ENCODE measurements at regions not wholly inside any gene's neighbourhood (a gene's known extent, or its start where the extent isn't known, plus 50 kb on each side); places are given as distances from the start of the nearest gene placed in this dataset.

DNA sequence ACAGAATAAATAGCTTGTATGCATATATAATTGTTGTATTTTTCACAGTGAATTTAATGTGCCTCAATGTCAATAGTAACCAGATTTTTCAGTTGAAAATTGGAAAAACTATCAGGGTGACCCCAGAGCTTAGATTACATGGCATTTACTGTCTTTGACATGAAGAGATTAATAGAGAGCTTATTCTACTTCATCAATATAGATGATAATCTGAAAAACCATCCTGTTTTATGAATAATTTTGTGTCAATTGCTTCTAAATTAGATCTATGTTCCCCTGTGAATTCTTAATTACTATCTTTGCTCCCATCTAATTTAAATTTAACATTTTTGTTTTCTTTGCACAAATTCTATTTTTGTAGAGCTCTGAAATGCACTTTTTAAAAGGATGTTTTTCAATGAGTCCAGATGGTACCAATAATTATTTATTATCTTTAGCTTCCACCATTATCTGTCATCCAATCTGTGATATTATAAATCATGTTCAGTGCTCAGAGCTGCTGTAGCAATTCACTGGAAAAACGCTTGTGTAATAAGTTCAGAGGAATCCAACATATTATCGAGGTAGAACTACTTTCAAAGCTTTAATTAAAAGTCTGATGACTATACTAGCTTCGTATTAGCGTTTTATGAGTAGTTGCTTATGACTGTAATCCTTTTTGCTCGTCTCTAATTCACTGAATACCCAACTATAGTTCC lies 291.4 kb downstream of the JRKL start:
- TF ChIP-seq, protein P1, sequence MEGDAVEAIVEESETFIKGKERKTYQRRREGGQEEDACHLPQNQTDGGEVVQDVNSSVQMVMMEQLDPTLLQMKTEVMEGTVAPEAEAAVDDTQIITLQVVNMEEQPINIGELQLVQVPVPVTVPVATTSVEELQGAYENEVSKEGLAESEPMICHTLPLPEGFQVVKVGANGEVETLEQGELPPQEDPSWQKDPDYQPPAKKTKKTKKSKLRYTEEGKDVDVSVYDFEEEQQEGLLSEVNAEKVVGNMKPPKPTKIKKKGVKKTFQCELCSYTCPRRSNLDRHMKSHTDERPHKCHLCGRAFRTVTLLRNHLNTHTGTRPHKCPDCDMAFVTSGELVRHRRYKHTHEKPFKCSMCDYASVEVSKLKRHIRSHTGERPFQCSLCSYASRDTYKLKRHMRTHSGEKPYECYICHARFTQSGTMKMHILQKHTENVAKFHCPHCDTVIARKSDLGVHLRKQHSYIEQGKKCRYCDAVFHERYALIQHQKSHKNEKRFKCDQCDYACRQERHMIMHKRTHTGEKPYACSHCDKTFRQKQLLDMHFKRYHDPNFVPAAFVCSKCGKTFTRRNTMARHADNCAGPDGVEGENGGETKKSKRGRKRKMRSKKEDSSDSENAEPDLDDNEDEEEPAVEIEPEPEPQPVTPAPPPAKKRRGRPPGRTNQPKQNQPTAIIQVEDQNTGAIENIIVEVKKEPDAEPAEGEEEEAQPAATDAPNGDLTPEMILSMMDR (IDR thresholded peaks at IDR 0.05; ENCODE audit: control insufficient read depth, extremely low read depth, insufficient read depth): no peak
- H3K4me3 ChIP-seq (ENCODE audit: low read depth, low read length): no peak overlapping the region
- no peak for DNase-seq (ENCODE audit: low read depth)

DNA sequence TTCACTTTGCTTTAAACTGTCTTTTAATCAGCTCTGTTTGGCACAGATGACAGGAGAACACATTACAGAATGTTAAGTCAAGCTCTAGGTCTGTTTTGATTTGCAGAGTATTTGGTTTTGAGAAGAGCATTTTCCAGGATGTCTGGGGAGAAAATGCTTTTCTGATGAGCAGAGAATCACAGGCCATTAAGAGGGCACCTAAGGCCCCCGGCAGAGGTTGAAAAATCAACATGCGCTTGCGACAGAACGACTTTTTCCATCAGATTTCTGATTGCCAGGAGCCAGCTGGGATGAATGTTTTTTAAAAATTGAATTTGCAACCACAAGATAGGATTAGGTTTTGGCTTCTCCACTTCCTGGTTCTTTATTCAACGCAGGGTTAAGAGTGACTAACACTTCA lies 304.5 kb downstream of the JRKL start:
- H3K4me3 ChIP-seq (ENCODE audit: low read depth, low read length): no peak overlapping the region
- TF ChIP-seq, protein P1 (IDR thresholded peaks at IDR 0.05; ENCODE audit: control insufficient read depth, extremely low read depth, insufficient read depth): no peak
- DNase-seq (ENCODE audit: low read depth): no peak

DNA sequence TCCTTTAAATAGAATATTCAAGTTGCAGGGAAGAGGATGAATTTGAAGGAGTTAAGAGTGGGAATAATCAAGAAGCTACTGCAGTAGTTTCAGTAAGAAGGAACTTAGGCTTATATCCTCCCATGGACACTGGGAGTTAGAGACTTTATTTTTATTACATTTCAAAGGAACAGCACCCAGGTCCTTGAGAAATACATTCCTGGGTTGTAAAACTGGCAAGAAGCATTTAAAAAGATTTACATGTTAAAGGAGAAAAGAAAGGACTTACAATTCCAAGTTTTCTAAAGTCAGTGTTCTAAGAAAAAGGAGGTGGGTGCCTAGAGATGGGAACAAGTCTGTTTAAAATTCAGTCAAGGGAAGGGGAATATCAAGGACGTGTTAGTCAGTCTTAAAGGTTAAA lies 306.9 kb downstream of the JRKL start:
- TF ChIP-seq, protein P1 (IDR thresholded peaks at IDR 0.05; ENCODE audit: control insufficient read depth, extremely low read depth, insufficient read depth): no peak
- no peak for DNase-seq (ENCODE audit: low read depth)
- no peak overlapping the region for H3K4me3 ChIP-seq (ENCODE audit: low read depth, low read length)

DNA sequence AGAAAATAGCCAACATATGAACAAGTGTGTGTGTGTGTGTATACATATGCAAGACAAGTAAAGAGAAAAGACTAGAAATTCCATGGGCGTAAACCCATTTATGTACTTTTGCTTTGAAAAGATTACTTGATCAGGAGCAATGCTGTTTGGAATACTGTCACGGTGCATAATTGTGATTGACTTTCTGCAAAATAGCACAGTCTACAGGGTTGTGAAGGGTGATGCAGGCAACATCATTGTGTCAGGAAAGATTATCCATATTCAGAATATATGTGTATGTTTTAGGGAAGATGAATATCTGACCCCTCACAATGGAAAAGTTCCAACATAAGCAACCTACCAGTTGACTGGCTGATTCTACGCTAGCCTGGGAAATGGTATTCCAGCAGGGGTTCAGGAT lies 307.7 kb downstream of the JRKL start:
- H3K4me3 ChIP-seq (ENCODE audit: low read depth, low read length): no peak overlapping the region
- TF ChIP-seq, protein P1 (IDR thresholded peaks at IDR 0.05; ENCODE audit: control insufficient read depth, extremely low read depth, insufficient read depth): no peak
- DNase-seq (ENCODE audit: low read depth): no peak

DNA sequence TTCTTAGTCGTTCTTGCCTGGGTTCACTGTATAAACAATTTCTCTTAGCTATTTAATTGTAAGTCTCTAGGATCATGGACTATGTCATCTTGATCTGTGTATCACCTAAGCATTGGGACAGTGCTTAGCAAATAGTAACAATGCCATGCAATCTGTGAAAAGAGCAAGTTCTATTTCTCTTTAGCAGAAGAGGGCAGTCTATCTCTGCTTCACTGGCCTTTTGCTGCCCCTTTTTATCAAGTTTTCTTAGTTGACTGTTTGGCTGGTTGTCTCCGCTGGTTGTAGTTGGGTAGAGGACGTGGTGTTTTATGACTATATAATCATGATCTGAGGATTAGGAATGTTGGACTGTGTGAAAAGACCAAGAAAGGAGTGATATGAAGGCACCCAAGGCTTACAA lies 315.0 kb downstream of the JRKL start:
- TF ChIP-seq, protein P1 (IDR thresholded peaks at IDR 0.05; ENCODE audit: control insufficient read depth, extremely low read depth, insufficient read depth): no peak
- H3K4me3 ChIP-seq (ENCODE audit: low read depth, low read length): no peak overlapping the region
- DNase-seq (ENCODE audit: low read depth): no peak

DNA sequence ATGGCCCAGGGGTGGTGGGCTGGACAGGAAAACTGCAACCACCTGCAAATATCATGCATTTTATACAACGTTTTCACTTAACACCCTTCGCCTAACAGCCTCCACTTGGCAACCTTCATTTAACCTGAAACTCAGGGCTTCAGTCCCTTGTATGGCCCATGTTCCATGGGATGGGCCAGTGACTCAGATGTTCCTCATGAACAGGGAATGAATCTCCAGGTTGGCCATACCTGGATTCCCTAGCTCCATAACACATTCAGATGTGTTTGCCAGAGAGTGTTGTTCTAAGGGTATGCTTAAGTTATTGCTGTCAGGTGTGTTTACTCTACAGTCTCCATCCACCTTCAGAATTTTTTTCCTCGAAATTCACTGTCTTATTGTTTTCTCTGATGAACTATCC lies 316.9 kb downstream of the JRKL start:
- TF ChIP-seq, protein P1 (IDR thresholded peaks at IDR 0.05; ENCODE audit: control insufficient read depth, extremely low read depth, insufficient read depth): no peak
- no peak overlapping the region for H3K4me3 ChIP-seq (ENCODE audit: low read depth, low read length)
- no peak for DNase-seq (ENCODE audit: low read depth)

DNA sequence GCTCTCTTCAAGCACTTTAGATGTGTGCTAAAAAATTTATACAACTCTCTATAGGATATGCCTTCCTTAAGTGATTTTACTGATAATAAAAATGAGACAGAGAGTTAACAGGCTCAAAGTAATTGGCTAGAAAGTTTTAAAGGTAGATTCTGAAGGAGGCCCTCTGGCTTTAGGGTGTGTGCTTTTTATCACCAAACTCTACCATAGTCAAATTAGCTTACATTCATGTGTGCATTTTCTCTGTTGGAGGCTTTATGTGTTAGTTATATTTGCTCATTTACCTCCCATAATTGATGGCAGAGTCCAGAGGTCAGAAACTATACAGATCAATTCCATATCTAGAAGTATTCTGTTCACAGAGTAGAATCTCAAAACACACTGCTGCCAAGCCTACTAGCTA lies 317.5 kb downstream of the JRKL start:
- TF ChIP-seq, protein P1 (IDR thresholded peaks at IDR 0.05; ENCODE audit: control insufficient read depth, extremely low read depth, insufficient read depth): no peak

More for the DNA sequence above, 317.5 kb downstream of the JRKL start:
- H3K4me3 ChIP-seq (ENCODE audit: low read depth, low read length): no peak overlapping the region
- DNase-seq (ENCODE audit: low read depth): no peak
